GM13977 (cell line): ENCODE measurements at regions not wholly inside any gene's neighbourhood (a gene's known extent, or its start where the extent isn't known, plus 50 kb on each side); places are given as distances from the start of the nearest gene placed in this dataset.

ENCODE experiments used
- DNase-seq: peaks from one replicate; pipeline ENCODE4 v3.0.0; 2012; ENCODE audit warnings: low spot score
- in situ Hi-C: fragments of 300-500 bp; cut with MboI; formaldehyde crosslinking; loops from one replicate; pipeline ENCODE4 v1.12.0; 2022; ENCODE audit warnings: low sequenced_read_pairs, low pct_unique_long_range_greater_than_20kb, mixed read lengths, inconsistent platforms; ENCODE audit not compliant: unreplicated experiment
- TF ChIP-seq, protein P1 (sequence below): IDR thresholded peaks from 2 replicates; pipeline ENCODE4 v1.5.1; 2012; ENCODE audit warnings: mild to moderate bottlenecking, control low read depth; ENCODE audit not compliant: insufficient read depth; ENCODE audit errors: extremely low read depth, missing control alignments

DNA sequence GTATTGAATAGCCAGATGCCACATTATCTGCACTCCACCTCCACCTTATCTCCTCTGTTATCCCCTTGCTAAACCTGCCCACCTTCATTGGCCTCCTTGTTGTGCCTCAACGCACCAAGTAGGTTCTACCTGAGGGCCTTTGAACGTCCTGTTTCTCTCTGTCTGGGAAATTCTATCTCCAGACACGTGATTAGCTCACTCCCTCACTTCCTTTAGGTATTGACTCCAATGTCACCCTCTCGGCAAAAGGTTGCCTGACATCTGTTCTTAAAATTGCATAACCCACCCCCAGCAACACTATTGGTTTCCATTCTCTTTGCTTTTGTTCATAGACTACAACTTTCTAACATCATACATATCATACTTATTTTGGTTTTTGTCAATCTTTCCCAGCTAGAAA, 56.5 kb upstream of the MEDAG start:
- TF ChIP-seq, protein P1, sequence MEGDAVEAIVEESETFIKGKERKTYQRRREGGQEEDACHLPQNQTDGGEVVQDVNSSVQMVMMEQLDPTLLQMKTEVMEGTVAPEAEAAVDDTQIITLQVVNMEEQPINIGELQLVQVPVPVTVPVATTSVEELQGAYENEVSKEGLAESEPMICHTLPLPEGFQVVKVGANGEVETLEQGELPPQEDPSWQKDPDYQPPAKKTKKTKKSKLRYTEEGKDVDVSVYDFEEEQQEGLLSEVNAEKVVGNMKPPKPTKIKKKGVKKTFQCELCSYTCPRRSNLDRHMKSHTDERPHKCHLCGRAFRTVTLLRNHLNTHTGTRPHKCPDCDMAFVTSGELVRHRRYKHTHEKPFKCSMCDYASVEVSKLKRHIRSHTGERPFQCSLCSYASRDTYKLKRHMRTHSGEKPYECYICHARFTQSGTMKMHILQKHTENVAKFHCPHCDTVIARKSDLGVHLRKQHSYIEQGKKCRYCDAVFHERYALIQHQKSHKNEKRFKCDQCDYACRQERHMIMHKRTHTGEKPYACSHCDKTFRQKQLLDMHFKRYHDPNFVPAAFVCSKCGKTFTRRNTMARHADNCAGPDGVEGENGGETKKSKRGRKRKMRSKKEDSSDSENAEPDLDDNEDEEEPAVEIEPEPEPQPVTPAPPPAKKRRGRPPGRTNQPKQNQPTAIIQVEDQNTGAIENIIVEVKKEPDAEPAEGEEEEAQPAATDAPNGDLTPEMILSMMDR: no peak
- in situ Hi-C loops: no loop called here
- DNase-seq: no peak

DNA sequence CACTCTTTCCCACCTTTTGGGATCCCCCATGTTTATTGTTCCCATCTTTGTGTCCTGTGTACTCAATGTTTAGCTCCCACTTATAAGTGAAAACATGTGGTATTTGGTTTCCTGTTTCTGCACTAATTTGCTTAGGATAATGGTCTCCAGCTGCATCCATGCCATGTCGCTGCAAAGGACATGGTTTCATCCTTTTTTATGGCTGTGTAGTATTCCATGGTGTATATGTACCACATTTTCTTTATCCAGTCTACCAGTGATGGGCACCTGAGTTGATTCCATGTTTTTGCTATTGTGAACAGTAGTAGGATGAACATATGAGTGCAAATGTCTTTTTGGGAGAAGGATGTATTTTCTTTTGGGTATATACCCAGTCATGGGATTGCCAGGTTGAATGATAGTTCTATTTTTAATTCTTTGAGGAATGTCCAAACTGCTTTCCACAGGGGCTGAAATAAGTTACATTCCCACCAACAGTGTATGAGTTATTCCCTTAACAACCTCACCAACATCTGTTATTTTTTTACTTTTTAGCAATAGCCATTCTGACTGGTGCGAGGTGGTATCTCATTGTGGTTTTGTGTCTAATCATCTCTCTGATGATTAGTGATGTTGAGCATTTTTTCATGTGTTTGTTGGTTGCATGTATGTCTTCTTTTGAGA, 55.7 kb upstream of the MEDAG start:
- no peak for DNase-seq
- in situ Hi-C loops: no loop called here
- TF ChIP-seq, protein P1: no peak

DNA sequence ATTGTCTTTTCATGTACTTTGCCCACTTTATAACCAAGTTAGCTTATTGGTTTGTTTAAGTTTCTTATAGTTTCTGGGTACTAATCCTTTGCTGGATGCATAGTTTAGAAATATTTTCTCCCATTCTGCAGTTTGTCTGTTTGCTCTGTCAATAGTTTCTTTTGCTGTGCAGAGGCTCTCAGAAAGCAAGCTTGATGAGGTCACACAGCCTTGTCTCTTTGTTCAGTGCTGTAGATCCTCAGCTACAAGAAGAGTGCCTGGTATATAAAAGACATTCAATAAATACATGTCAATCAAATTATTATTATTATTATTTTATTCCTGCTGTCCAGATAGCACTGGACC, 55.2 kb upstream of the MEDAG start:
- TF ChIP-seq, protein P1: no peak
- no peak for DNase-seq
- in situ Hi-C loops: no loop called here

DNA sequence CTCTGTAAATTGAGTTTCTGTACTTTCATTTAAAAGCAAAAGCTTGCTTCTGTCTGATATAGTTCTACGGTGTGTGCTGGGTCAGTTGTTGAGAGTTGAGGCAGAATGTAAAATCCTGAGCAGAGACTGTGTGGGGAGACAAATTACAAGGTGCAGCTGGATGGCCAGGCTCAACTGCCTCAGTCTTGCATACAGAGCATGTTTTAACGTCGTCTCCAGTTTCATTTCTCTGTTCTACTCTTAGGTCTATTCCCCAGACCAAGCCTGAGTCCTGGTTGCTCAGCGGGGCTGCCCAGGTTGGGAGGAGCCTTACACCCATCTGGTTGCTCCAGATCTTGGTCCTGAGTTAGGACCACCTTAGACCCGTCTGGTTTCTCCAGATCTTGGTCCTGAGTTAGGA, 54.4 kb upstream of the MEDAG start:
- in situ Hi-C loops: no loop called here
- peak; percentile 54 for DNase-seq
- TF ChIP-seq, protein P1: no peak

DNA sequence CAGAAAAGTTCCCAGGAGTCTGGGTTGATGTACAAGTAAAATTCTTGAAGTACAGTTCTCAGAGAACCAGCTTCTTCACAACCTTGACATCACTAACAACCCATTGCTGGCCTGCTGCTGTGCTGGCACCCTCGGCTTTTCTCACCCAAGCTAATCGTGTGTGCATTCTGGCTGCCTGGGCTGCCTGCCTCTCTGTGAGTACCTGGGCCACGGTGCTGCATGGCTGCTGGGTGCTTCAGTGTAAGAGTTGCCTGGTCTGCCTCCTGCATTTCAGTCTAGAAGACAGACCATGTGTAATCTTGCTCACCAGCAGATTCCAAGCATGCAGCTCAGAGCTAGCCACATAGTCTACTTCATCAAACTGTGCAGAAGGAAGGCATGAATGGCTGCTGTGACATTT, 50.5 kb upstream of the MEDAG start:
- TF ChIP-seq, protein P1: no peak
- in situ Hi-C loops: no loop called here
- no peak for DNase-seq

DNA sequence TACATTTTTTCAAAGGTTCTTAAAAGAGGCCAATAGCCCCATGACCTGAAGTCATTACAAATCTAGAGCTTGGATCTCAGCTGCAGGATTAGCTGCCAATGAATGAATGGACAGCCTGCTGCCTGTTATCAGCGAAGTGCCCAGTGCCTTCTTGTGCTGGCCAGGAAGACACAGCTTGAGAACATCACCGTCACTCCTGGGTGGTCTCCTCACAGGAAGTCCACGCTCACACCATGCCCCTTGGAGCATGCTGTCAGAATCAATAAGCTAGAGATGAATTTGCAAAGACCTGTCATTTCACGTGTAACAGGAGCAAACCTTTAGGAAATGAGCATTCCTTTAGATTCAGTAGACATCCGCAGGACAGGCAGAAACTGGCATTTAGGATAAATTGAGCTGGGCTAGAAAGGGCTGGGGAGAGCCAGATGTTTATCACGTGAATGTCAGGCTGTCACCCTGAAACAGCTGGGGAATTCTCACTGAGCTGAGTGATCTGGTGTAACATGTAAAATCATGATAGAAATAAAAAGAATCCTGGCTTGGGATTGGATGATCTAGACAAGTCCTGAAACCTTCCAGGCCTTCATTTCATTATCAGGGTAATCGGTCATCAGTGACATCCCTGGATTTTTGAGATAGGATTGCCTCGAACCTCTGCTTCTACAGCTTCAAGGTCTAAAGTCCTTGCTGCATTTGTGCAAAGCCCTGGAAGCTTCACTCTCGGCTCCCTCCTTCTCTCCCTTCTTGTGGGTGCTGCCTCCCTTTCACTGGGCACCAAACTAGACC, 49.9 kb upstream of the MEDAG start:
- in situ Hi-C loops: no loop called here
- no peak for DNase-seq
- TF ChIP-seq, protein P1: no peak
